Middle frontal gyrus (tissue), 1 donor: ENCODE measurements at regions not wholly inside any gene's neighbourhood (a gene's known extent, or its start where the extent isn't known, plus 50 kb on each side); places are given as distances from the start of the nearest gene placed in this dataset.

Experiments used
- DNase-seq: peaks from one replicate; pipeline ENCODE4 v3.0.0-alpha.2; 2015; ENCODE audit warnings: low spot score; ENCODE audit errors: extremely low spot score

- no peak for DNase-seq
These were observed 325.5 kb downstream of the PCDH18 start for GRCh38 chr4:137206781-137207180.

- DNase-seq, result no peak
These were observed 328.7 kb downstream of the PCDH18 start for GRCh38 chr4:137203601-137204000.

- no peak for DNase-seq
These were observed 332.0 kb downstream of the PCDH18 start for GRCh38 chr4:137200322-137200721.

- no peak for DNase-seq
These were observed 333.5 kb downstream of the PCDH18 start for GRCh38 chr4:137198791-137199190.

- no peak for DNase-seq
These were observed 337.6 kb downstream of the PCDH18 start for GRCh38 chr4:137194670-137195069.

GRCh38 chr4:137193564-137193963, 338.7 kb downstream of the PCDH18 start:
- DNase-seq, result no peak

GRCh38 chr4:137181293-137181899, 350.9 kb downstream of the PCDH18 start:
- no peak for DNase-seq

- DNase-seq, result no peak
These were observed 351.9 kb downstream of the PCDH18 start for GRCh38 chr4:137180349-137180748.

GRCh38 chr4:137156807-137157206, 375.5 kb downstream of the PCDH18 start:
- no peak for DNase-seq

GRCh38 chr4:137156054-137156453, 376.2 kb downstream of the PCDH18 start:
- no peak for DNase-seq

- DNase-seq, result no peak
These were observed 401.1 kb downstream of the PCDH18 start for GRCh38 chr4:137131201-137131600.

- DNase-seq, result no peak
These were observed 402.4 kb downstream of the PCDH18 start for GRCh38 chr4:137129845-137130244.

- no peak for DNase-seq
These were observed 402.9 kb downstream of the PCDH18 start for GRCh38 chr4:137129441-137129840.

GRCh38 chr4:137125011-137125410, 407.3 kb downstream of the PCDH18 start:
- DNase-seq, result no peak

- DNase-seq, result peak; percentile 27
These were observed 407.9 kb downstream of the PCDH18 start for GRCh38 chr4:137124278-137124932.

- DNase-seq, result no peak
These were observed 409.4 kb downstream of the PCDH18 start for GRCh38 chr4:137122876-137123275.

- DNase-seq, result no peak
These were observed 416.1 kb downstream of the PCDH18 start for GRCh38 chr4:137116144-137116543.

GRCh38 chr4:137106733-137107132, 425.6 kb downstream of the PCDH18 start:
- DNase-seq, result no peak

GRCh38 chr4:137106287-137106686, 426.0 kb downstream of the PCDH18 start:
- no peak for DNase-seq

GRCh38 chr4:137090951-137091350, 441.3 kb downstream of the PCDH18 start:
- no peak for DNase-seq

GRCh38 chr4:137083571-137084135, 448.6 kb downstream of the PCDH18 start:
- DNase-seq, result no peak

- no peak for DNase-seq
These were observed 450.2 kb downstream of the PCDH18 start for GRCh38 chr4:137082061-137082460.

GRCh38 chr4:137076908-137077307, 455.4 kb downstream of the PCDH18 start:
- no peak for DNase-seq
